C4-2B (cell line): ENCODE measurements at regions not wholly inside any gene's neighbourhood (a gene's known extent, or its start where the extent isn't known, plus 50 kb on each side); places are given as distances from the start of the nearest gene placed in this dataset.

ENCODE experiments used
- CTCF ChIP-seq: fragments of 450-650 bp; conservative IDR thresholded peaks from 2 replicates; pipeline ENCODE4 v1.5.1; 2017; ENCODE audit warnings: mild to moderate bottlenecking
- ZFX ChIP-seq: fragments of 450-650 bp; IDR thresholded peaks from 2 replicates; pipeline ENCODE4 v1.6.1; 2017

GRCh38 chr14:25680934-25681333 is 631.0 kb upstream of the STXBP6 start:
- TF ChIP-seq CTCF (no peak), ZFX (no peak)
